Astrocyte of the spinal cord (primary cell): ENCODE measurements at regions not wholly inside any gene's neighbourhood (a gene's known extent, or its start where the extent isn't known, plus 50 kb on each side); places are given as distances from the start of the nearest gene placed in this dataset.
A peak's percentile ranks its signal among the peaks of the same experiment; 100 is the strongest.

Experiments
- DNase-seq: peaks from one replicate; pipeline ENCODE4 v3.0.0; 2011; ENCODE audit warnings: low read depth, low spot score
- H3K4me3 ChIP-seq: 2 replicates; pipeline ENCODE4 v1.5.1; 2011; ENCODE audit warnings: low read depth, mild to moderate bottlenecking, low read length, moderate library complexity
- CTCF ChIP-seq: IDR thresholded peaks from 2 replicates; pipeline ENCODE4 v1.5.1; 2012; ENCODE audit warnings: low read depth, mild to moderate bottlenecking, low read length, inconsistent platforms
- in situ Hi-C: cut with HindIII; loops from 2 replicates; pipeline ENCODE4 v1.10.0; 2017; ENCODE audit warnings: low sequenced_read_pairs

- H3K4me3 ChIP-seq = no peak overlapping the region
- DNase-seq = peak; percentile 76
- in situ Hi-C loops = no loop called here
- TF ChIP-seq CTCF = peak; percentile 91
Measured at GRCh38 chr1:68321084-68321685, 88.9 kb upstream of the WLS start.

GRCh38 chr1:68320349-68320748 lies 88.0 kb upstream of the WLS start:
- in situ Hi-C loops = no loop called here
- no peak for DNase-seq
- H3K4me3 ChIP-seq = no peak overlapping the region
- no peak for TF ChIP-seq CTCF

GRCh38 chr1:68319907-68320306 lies 87.6 kb upstream of the WLS start:
- no peak overlapping the region for H3K4me3 ChIP-seq
- in situ Hi-C loops = no loop called here
- no peak for TF ChIP-seq CTCF
- no peak for DNase-seq

GRCh38 chr1:68317543-68317942 lies 85.2 kb upstream of the WLS start:
- no peak for DNase-seq
- H3K4me3 ChIP-seq = no peak overlapping the region
- TF ChIP-seq CTCF = no peak
- in situ Hi-C loops = no loop called here

- H3K4me3 ChIP-seq = no peak overlapping the region
- no peak for TF ChIP-seq CTCF
- no peak for DNase-seq
- in situ Hi-C loops = no loop called here
Measured at GRCh38 chr1:68314151-68314780, 81.9 kb upstream of the WLS start.

- DNase-seq = no peak
- in situ Hi-C loops = no loop called here
- H3K4me3 ChIP-seq = no peak overlapping the region
- no peak for TF ChIP-seq CTCF
Measured at GRCh38 chr1:68313735-68314134, 81.4 kb upstream of the WLS start.
